GM12874 (cell line): ENCODE measurements at regions not wholly inside any gene's neighbourhood (a gene's known extent, or its start where the extent isn't known, plus 50 kb on each side); places are given as distances from the start of the nearest gene placed in this dataset.

ENCODE experiments used
- TF ChIP-seq, protein P1 (sequence below): IDR thresholded peaks from 2 replicates; pipeline ENCODE4 v1.5.1; 2011; ENCODE audit warnings: low read depth, mild to moderate bottlenecking, control low read depth, low read length, moderate library complexity; ENCODE audit not compliant: insufficient read depth

DNA sequence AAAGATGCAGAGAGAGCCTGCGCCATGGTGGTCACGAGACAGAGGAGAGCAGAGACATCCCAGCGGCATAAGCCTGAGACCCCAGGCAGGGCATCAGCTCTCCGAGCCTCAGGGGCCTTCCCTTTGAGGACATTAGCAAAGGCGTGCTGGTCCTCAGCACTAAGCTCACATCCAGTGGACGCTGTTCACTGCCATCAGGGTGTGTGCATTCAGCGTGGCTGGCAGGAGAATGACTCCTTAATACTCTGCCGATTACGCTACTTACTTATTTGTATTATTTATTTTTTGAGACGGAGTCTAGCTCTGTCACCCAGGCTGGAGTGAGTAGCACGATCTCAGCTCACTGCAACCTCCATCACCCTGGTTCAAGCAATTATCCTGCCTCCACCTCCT, 290.2 kb downstream of the KLF6 start:
- TF ChIP-seq, protein P1, sequence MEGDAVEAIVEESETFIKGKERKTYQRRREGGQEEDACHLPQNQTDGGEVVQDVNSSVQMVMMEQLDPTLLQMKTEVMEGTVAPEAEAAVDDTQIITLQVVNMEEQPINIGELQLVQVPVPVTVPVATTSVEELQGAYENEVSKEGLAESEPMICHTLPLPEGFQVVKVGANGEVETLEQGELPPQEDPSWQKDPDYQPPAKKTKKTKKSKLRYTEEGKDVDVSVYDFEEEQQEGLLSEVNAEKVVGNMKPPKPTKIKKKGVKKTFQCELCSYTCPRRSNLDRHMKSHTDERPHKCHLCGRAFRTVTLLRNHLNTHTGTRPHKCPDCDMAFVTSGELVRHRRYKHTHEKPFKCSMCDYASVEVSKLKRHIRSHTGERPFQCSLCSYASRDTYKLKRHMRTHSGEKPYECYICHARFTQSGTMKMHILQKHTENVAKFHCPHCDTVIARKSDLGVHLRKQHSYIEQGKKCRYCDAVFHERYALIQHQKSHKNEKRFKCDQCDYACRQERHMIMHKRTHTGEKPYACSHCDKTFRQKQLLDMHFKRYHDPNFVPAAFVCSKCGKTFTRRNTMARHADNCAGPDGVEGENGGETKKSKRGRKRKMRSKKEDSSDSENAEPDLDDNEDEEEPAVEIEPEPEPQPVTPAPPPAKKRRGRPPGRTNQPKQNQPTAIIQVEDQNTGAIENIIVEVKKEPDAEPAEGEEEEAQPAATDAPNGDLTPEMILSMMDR = no peak

DNA sequence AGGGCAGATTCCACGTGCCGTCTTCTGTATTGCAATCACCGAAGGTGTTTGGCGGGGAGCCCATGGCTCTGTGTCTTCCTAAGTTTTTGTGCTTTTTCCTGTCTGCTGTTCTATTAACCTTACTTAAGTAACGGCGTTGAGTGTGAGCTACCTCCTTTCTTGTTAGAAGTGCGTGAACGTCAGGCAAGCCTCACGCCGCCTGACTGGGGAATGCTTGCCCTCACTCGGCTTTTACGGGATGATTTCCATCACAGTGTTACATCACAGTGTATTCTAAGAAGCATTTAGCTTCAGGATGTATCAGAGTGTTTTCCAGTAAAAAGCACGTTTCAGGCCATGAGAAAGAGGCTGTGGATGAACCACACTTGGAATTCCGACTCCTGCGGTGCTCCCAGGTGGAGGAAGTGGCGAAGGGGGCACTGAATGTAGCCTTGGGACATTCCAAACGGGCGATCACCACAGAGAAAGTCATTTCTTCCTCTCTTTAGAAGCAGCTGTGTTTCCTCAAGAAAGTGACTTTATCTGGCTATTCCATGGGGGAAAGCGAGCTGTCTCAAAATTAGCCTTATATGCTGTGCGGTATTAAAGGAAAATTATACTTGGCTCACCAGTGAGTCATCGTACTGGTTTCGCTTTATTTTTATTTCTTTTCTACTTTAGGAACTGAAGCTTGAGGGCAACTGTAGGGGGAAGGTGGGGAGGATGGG, 290.7 kb downstream of the KLF6 start:
- TF ChIP-seq, protein P1 = no peak

DNA sequence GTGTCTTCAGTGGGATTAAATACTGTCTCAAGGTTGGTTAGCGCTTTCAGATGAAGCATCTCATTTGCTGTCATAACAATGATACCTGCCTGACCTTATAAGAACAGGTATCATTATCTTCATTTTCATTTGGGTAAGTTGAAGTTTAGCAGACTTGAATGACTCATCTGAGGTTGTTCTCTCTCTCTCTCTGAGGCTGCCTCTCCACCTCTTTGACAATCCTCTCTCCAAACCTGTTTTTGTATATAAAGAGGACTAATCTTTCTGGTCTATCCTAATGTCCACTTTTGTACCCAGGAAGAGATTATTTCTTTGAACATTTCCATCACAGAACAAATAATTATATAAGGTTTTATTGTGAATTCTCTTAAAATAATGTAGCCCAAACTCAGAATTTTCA, 291.4 kb downstream of the KLF6 start:
- TF ChIP-seq, protein P1 = no peak

DNA sequence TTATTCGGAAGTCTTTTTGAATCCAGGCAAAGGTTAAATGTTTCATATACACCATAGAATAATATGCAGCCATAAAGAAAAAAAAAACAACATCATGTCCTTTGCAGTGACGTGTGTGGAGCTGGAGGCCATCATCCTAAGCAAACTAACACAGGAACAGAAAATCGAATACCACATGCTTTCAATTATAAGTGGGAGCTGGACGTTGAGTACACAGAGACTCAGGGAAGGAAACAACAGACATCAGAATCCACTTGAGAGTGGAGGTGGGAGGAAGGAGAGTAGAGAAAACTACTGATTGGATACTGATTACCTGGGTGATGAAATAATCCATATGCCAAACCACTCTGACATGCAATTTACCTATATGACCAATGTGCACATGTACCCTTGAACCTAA, 293.4 kb downstream of the KLF6 start:
- TF ChIP-seq, protein P1 = no peak

DNA sequence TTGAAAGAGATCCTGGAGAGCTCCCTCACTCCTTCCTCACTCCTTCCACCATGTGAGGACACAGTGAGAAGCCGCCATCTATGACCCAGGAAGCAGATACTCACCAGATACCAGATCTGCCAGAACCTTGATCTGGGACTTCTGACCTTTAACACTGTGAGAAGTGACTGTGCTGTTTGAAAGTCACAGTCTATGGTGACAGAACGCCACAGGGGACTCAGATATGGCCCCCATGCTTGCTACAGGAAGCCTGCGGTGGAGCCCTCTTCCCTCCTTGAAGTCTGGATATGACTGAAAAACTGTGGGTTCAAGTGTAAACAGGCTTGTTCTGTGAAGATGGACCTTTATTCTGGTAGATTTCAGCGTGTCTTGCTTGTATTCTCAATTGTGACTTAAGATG, 297.8 kb downstream of the KLF6 start:
- TF ChIP-seq, protein P1 = no peak

DNA sequence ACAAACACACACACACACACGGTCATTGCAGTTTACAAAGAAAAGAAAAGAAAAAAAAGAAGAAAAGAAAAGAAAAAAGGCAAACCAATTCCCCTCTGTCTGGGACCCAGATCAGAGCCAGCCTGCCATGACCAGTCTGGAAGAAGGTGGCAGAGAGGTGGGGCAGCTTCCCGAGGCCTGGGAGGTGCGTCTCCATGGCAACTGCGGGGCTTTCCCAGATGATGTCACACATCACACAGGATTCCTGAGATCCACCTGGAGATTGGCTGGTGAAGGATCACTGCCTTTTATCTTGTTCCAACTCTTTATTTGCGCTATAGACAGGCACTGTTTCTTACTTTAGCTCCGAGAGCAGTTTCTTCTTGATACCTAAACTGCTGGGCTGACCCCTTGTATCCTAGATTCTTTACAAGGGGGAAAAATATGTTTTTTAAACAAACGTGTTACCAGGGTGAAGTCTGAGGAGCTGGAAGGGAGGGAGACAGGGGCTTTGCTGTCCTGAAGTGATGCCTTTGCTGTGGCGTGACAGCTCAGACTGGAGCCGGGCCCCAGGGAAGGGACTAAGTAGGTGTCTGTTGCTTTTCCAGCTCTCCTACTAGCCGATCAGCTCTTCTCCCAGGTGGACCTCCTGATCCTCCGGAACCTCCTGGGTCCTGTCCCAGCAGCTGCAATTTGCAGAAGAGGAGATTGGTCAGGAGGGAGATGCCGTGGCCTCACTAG, 298.5 kb downstream of the KLF6 start:
- TF ChIP-seq, protein P1 = no peak

GRCh38 chr10:3485057-3485686, 299.8 kb downstream of the KLF6 start:
- TF ChIP-seq, protein P1 = no peak
